B cell (primary cell): ENCODE measurements at regions not wholly inside any gene's neighbourhood (a gene's known extent, or its start where the extent isn't known, plus 50 kb on each side); places are given as distances from the start of the nearest gene placed in this dataset.

Source experiments
- ATAC-seq: fragments of 200-7000 bp; cut with Tn5 transposase; one replicate; pipeline ENCODE4 v1.10.0; 2021; ENCODE audit warnings: low read depth, mild to moderate bottlenecking, moderate number of reproducible peaks, moderate library complexity
- CTCF ChIA-PET: fragments of 350-600 bp; sonication (Branson Sonifier 250); formaldehyde crosslinking; loops from one replicate; lab custom pipeline; 2021; ENCODE audit warnings: antibody characterized with exemption, inconsistent platforms; lab: Charles Lee
- POLR2A ChIA-PET: fragments of 350-600 bp; sonication (Branson Sonifier 250); formaldehyde crosslinking; loops from one replicate; lab custom pipeline; 2021; ENCODE audit warnings: antibody characterized with exemption; lab: Charles Lee
- DNase-seq: peaks from one replicate; pipeline ENCODE4 v3.0.0; 2013
- H2AFZ ChIP-seq: 2 replicates; pipeline ENCODE4 v1.6.1; 2012; ENCODE audit warnings: mild to moderate bottlenecking, low read depth, low read length; ENCODE audit not compliant: insufficient read depth, poor library complexity, severe bottlenecking
- H3K27ac ChIP-seq, 2 donors: 1 replicate in 1 of 2; 2 replicates in 1 of 2; pipeline ENCODE4 v1.5.1; 2012 to 2013; ENCODE audit warnings: low read length in 2 of 2, mild to moderate bottlenecking in 2 of 2, moderate library complexity in 1 of 2
- H3K27me3 ChIP-seq, 4 experiments: fragments of 200-600 bp in 1 of 4; sonication (generic) in 1 of 4; replicated peaks in 1 of 4; 1 replicate in 2 of 4; 2 replicates in 2 of 4; pipeline versions ENCODE4 v1.6.1 to v1.7.0; 2013 to 2016; ENCODE audit warnings: low read length in 3 of 4, mild to moderate bottlenecking in 2 of 4, mixed read lengths in 1 of 4, moderate library complexity in 1 of 4; ENCODE audit not compliant: insufficient read depth in 4 of 4, control insufficient read depth in 3 of 4; ENCODE audit errors: control extremely low read depth in 1 of 4
- H3K36me3 ChIP-seq, 2 experiments: replicated peaks in 1 of 2; 1 replicate in 1 of 2; 2 replicates in 1 of 2; pipeline versions ENCODE4 v1.6.1 to v1.7.1; 2013; ENCODE audit warnings: low read length in 1 of 2; ENCODE audit not compliant: insufficient read depth in 2 of 2, control insufficient read depth in 1 of 2; ENCODE audit errors: control extremely low read depth in 1 of 2, extremely low read depth in 1 of 2
- H3K4me1 ChIP-seq, 2 donors: fragments of 200-600 bp in 1 of 2; sonication (generic) in 1 of 2; 1 replicate in 1 of 2; 2 replicates in 1 of 2; pipeline versions ENCODE4 v1.5.1 to v1.6.1; 2013 to 2017; ENCODE audit warnings: low read length in 2 of 2; ENCODE audit not compliant: control insufficient read depth in 2 of 2, insufficient read depth in 2 of 2
- H3K4me2 ChIP-seq: replicated peaks from 2 replicates; pipeline ENCODE3; 2012; ENCODE audit warnings: mild to moderate bottlenecking, low read depth, low read length; ENCODE audit not compliant: poor library complexity, severe bottlenecking
- H3K4me3 ChIP-seq, 5 experiments: fragments of 200-600 bp in 1 of 5; sonication (generic) in 1 of 5; 1 replicate in 3 of 5; 2 replicates in 2 of 5; pipeline versions ENCODE4 v1.5.1 to v1.7.0; 2011 to 2016; ENCODE audit warnings: low read length in 4 of 5, mild to moderate bottlenecking in 4 of 5, low read depth in 2 of 5, control low read depth in 1 of 5, moderate library complexity in 1 of 5; ENCODE audit not compliant: insufficient read depth in 1 of 5; ENCODE audit errors: control extremely low read depth in 1 of 5, extremely low read depth in 1 of 5
- H3K79me2 ChIP-seq: fragments of 200-600 bp; sonication (generic); one replicate; pipeline ENCODE4 v1.6.0; 2016; ENCODE audit warnings: low read length; ENCODE audit not compliant: control insufficient read depth, insufficient read depth
- H3K9ac ChIP-seq: fragments of 200-600 bp; sonication (generic); 2 replicates; pipeline ENCODE4 v1.6.1; 2017; ENCODE audit warnings: mild to moderate bottlenecking, low read length, moderate library complexity
- H3K9me3 ChIP-seq, 3 donors: one replicate each; pipeline versions ENCODE4 v1.6.1 to v1.7.1; 2013; ENCODE audit warnings: low read length in 2 of 3; ENCODE audit not compliant: control insufficient read depth in 2 of 3, insufficient read depth in 1 of 3; ENCODE audit errors: control extremely low read depth in 1 of 3
- H4K20me1 ChIP-seq: 2 replicates; pipeline ENCODE4 v1.6.0; 2012; ENCODE audit warnings: mild to moderate bottlenecking, low read length; ENCODE audit not compliant: insufficient read depth, control insufficient read depth, poor library complexity, severe bottlenecking
- H3K27ac Mint-ChIP-seq: one replicate; pipeline ENCODE4 v1.8.0; 2021; ENCODE audit warnings: mixed read lengths
- H3K27me3 Mint-ChIP-seq: one replicate; pipeline ENCODE4 v1.8.0; 2021; ENCODE audit warnings: mixed read lengths
- H3K4me1 Mint-ChIP-seq: one replicate; pipeline ENCODE4 v1.8.0; 2021; ENCODE audit warnings: mixed read lengths
- H3K4me3 Mint-ChIP-seq: one replicate; pipeline ENCODE4 v1.8.0; 2021; ENCODE audit warnings: mixed read lengths
- H3K9me3 Mint-ChIP-seq: one replicate; pipeline ENCODE4 v1.8.0; 2022; ENCODE audit warnings: mixed read lengths; ENCODE audit not compliant: insufficient read depth
- EZH2 ChIP-seq: IDR thresholded peaks from 2 replicates; pipeline ENCODE4 v1.6.1; 2012; ENCODE audit warnings: borderline replicate concordance, low read depth, mild to moderate bottlenecking, moderate library complexity, low read length; ENCODE audit not compliant: insufficient read depth, poor library complexity, severe bottlenecking
- WGBS: methylation state at CpG from one replicate; pipeline ENCODE4 v1.1.5; 2013; ENCODE audit warnings: missing lambda C conversion rate; ENCODE audit not compliant: insufficient coverage; 5-methylcytosine and 5-hydroxymethylcytosine counted together
- intact Hi-C: fragments of 100-400 bp; cut with micrococcal nuclease; formaldehyde crosslinking; loops from one replicate; pipeline ENCODE4 v1.10.0; 2022
- TF ChIP-seq, protein P1 (sequence below): fragments of 200-600 bp; IDR thresholded peaks from one replicate; pipeline ENCODE4 v1.8.0; 2022; ENCODE audit warnings: antibody characterized with exemption, mild to moderate bottlenecking

- Histone ChIP-seq H3K9ac (no peak overlapping the region), H3K4me3 (no peak overlapping the region), H3K27ac (no peak overlapping the region), H3K9me3 (peaks cover 0 to 7% (median 0%) of the 10 kb centered on the region in 3 donors), H3K4me1 (no peaks in the 10 kb centered on the region), H3K79me2 (no peaks in the 10 kb centered on the region), H3K27me3 (no peaks in the 10 kb centered on the region), H4K20me1 (no peaks in the 10 kb centered on the region), H2AFZ (no peak overlapping the region), H3K4me2 (no peak overlapping the region), H3K36me3 (no peaks in the 10 kb centered on the region)
- intact Hi-C loops = no loop called here
- TF ChIP-seq, protein P1, sequence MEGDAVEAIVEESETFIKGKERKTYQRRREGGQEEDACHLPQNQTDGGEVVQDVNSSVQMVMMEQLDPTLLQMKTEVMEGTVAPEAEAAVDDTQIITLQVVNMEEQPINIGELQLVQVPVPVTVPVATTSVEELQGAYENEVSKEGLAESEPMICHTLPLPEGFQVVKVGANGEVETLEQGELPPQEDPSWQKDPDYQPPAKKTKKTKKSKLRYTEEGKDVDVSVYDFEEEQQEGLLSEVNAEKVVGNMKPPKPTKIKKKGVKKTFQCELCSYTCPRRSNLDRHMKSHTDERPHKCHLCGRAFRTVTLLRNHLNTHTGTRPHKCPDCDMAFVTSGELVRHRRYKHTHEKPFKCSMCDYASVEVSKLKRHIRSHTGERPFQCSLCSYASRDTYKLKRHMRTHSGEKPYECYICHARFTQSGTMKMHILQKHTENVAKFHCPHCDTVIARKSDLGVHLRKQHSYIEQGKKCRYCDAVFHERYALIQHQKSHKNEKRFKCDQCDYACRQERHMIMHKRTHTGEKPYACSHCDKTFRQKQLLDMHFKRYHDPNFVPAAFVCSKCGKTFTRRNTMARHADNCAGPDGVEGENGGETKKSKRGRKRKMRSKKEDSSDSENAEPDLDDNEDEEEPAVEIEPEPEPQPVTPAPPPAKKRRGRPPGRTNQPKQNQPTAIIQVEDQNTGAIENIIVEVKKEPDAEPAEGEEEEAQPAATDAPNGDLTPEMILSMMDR = no peak
- TF ChIP-seq EZH2 = no peak
- Mint-ChIP-seq H3K4me3 (no peak overlapping the region), H3K27ac (no peak overlapping the region), H3K4me1 (peaks cover 3% of the 10 kb centered on the region), H3K27me3 (no peaks in the 10 kb centered on the region), H3K9me3 (peaks cover 5% of the 10 kb centered on the region)
- ATAC-seq = no peak
- POLR2A ChIA-PET = no interaction called here
- no peak for DNase-seq
- WGBS = 86% methylated on average over 1 of the region's 2 CpGs
- CTCF ChIA-PET = no interaction called here
Measured at GRCh38 chr1:79693441-79694114, 687.0 kb upstream of the ADGRL4 start.

- Histone ChIP-seq H4K20me1 (no peaks in the 10 kb centered on the region), H2AFZ (no peak overlapping the region), H3K4me2 (no peak overlapping the region), H3K79me2 (no peaks in the 10 kb centered on the region), H3K27me3 (no peaks in the 10 kb centered on the region), H3K9me3 (peaks cover 0 to 7% (median 0%) of the 10 kb centered on the region in 3 donors), H3K9ac (no peak overlapping the region), H3K27ac (no peak overlapping the region), H3K36me3 (no peaks in the 10 kb centered on the region), H3K4me3 (no peak overlapping the region), H3K4me1 (no peaks in the 10 kb centered on the region)
- TF ChIP-seq, protein P1 = no peak
- no peak for TF ChIP-seq EZH2
- ATAC-seq (no peak), DNase-seq (no peak)
- ChIA-PET CTCF (no interaction called here), POLR2A (no interaction called here)
- Mint-ChIP-seq H3K27ac (no peak overlapping the region), H3K4me1 (peaks cover 3% of the 10 kb centered on the region), H3K4me3 (no peak overlapping the region), H3K9me3 (peaks cover 3% of the 10 kb centered on the region), H3K27me3 (no peaks in the 10 kb centered on the region)
- intact Hi-C loops = no loop called here
Measured at GRCh38 chr1:79692519-79692918, 686.0 kb upstream of the ADGRL4 start.
